ENCODE measurements at regions not wholly inside any gene's neighbourhood (a gene's known extent, or its start where the extent isn't known, plus 50 kb on each side); places are given as distances from the start of the nearest gene placed in this dataset.
A peak's percentile ranks its signal among the peaks of the same experiment; 100 is the strongest.
"Not testable (repeated sequence)": the region's sequence is repeated elsewhere in the genome, so short reads cannot be mapped to it uniquely, and the experiment has no call there.

GRCh38 chr5:86671536-86671935, 53.8 kb downstream of the COX7C start:
- ATAC-seq, result no peak
- Mint-ChIP-seq H3K27me3 (no peaks in the 10 kb centered on the region), H3K4me1 (no peaks in the 10 kb centered on the region), H3K27ac (no peak overlapping the region), H3K36me3 (no peaks in the 10 kb centered on the region), H3K4me3 (no peak overlapping the region), H3K9me3 (no peaks in the 10 kb centered on the region)

DNA sequence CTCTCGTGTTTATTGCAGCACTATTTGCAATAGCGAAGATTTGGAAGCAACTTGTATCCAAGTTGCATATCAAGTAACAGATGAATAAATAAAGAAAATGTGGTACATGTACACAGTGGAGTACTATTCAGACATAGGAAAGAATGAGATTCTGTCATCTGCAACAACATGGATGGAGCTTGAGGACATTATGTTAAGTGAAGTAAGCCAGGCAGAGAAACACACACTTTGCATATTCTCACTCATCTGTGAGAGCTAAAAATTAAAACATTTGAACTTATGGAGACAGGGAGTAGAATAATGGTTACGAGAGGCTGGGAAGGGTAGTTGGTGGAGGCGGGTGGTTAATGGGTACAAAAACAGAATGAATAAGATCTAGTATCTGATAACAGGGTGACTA, 56.3 kb downstream of the COX7C start:
- no peaks in the 10 kb centered on the region for H3K36me3 Mint-ChIP-seq
- no peak for ATAC-seq
- H3K4me3 Mint-ChIP-seq, result no peak overlapping the region
- H3K9me3 Mint-ChIP-seq, result no peaks in the 10 kb centered on the region
- no peaks in the 10 kb centered on the region for H3K27me3 Mint-ChIP-seq
- no peak overlapping the region for H3K27ac Mint-ChIP-seq
- H3K4me1 Mint-ChIP-seq, result no peaks in the 10 kb centered on the region

DNA sequence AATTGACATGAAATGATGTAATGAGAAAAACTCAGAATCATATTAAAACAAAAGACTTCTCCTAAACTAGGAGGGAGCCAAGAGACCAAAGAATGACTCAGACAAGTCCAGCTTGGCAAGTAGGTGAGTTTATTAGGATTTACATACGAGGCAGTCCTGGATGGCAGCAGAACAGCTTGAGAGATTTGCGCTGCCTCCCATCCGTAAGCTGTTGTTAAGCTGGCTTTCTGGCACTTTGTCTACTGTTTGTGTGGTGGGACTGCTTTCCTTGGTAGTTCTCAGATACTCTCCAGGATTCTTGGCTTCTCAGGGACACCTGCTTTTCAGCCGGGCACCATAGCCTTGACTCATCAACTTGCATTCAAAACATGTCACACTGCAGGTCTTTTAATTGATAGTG, 57.6 kb downstream of the COX7C start:
- Mint-ChIP-seq H3K36me3 (no peaks in the 10 kb centered on the region), H3K9me3 (no peaks in the 10 kb centered on the region), H3K27ac (no peak overlapping the region), H3K4me1 (no peaks in the 10 kb centered on the region), H3K4me3 (no peak overlapping the region), H3K27me3 (no peaks in the 10 kb centered on the region)
- ATAC-seq, result no peak

- no peaks in the 10 kb centered on the region for H3K9me3 Mint-ChIP-seq
- no peak for ATAC-seq
- no peaks in the 10 kb centered on the region for H3K36me3 Mint-ChIP-seq
- no peaks in the 10 kb centered on the region for H3K27me3 Mint-ChIP-seq
- no peak overlapping the region for H3K4me3 Mint-ChIP-seq
- H3K27ac Mint-ChIP-seq, result no peak overlapping the region
- no peaks in the 10 kb centered on the region for H3K4me1 Mint-ChIP-seq
Observed at GRCh38 chr5:86679529-86679928, 61.8 kb downstream of the COX7C start.

GRCh38 chr5:86679949-86680348, 62.2 kb downstream of the COX7C start:
- no peaks in the 10 kb centered on the region for H3K27me3 Mint-ChIP-seq
- H3K9me3 Mint-ChIP-seq, result no peaks in the 10 kb centered on the region
- H3K36me3 Mint-ChIP-seq, result no peaks in the 10 kb centered on the region
- no peak overlapping the region for H3K27ac Mint-ChIP-seq
- no peaks in the 10 kb centered on the region for H3K4me1 Mint-ChIP-seq
- no peak for ATAC-seq
- H3K4me3 Mint-ChIP-seq, result no peak overlapping the region

GRCh38 chr5:86684222-86684621, 66.5 kb downstream of the COX7C start:
- no peaks in the 10 kb centered on the region for H3K27me3 Mint-ChIP-seq
- no peaks in the 10 kb centered on the region for H3K4me1 Mint-ChIP-seq
- no peak overlapping the region for H3K4me3 Mint-ChIP-seq
- no peak for ATAC-seq
- H3K27ac Mint-ChIP-seq, result no peak overlapping the region
- no peaks in the 10 kb centered on the region for H3K36me3 Mint-ChIP-seq
- no peaks in the 10 kb centered on the region for H3K9me3 Mint-ChIP-seq

DNA sequence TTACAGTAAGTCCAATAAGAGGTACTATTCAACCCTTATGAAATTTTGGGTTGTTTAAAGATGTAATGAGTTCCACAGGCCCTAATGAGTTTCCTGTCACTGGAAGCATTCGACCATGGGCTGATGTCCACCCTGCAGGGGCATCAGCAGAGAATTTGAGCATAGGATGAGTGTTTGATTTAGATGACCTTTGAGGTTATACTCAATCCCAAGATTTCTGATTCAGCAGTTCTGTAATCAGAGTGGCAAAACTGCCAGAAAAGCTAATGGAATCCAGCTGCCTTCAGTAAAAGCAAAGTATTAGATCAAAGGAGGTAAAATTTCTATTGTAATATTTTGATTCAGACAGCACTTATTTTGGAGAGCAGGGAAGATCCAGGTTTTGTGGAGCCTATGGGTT, 68.3 kb downstream of the COX7C start:
- no peaks in the 10 kb centered on the region for H3K4me1 Mint-ChIP-seq
- ATAC-seq, result no peak
- no peaks in the 10 kb centered on the region for H3K27me3 Mint-ChIP-seq
- H3K4me3 Mint-ChIP-seq, result no peak overlapping the region
- no peaks in the 10 kb centered on the region for H3K36me3 Mint-ChIP-seq
- H3K27ac Mint-ChIP-seq, result no peak overlapping the region
- no peaks in the 10 kb centered on the region for H3K9me3 Mint-ChIP-seq

GRCh38 chr5:86688406-86688805, 70.7 kb downstream of the COX7C start:
- no peaks in the 10 kb centered on the region for H3K9me3 Mint-ChIP-seq
- no peaks in the 10 kb centered on the region for H3K27me3 Mint-ChIP-seq
- H3K4me1 Mint-ChIP-seq, result no peaks in the 10 kb centered on the region
- no peak for ATAC-seq
- no peak overlapping the region for H3K4me3 Mint-ChIP-seq
- H3K36me3 Mint-ChIP-seq, result no peaks in the 10 kb centered on the region
- no peak overlapping the region for H3K27ac Mint-ChIP-seq

DNA sequence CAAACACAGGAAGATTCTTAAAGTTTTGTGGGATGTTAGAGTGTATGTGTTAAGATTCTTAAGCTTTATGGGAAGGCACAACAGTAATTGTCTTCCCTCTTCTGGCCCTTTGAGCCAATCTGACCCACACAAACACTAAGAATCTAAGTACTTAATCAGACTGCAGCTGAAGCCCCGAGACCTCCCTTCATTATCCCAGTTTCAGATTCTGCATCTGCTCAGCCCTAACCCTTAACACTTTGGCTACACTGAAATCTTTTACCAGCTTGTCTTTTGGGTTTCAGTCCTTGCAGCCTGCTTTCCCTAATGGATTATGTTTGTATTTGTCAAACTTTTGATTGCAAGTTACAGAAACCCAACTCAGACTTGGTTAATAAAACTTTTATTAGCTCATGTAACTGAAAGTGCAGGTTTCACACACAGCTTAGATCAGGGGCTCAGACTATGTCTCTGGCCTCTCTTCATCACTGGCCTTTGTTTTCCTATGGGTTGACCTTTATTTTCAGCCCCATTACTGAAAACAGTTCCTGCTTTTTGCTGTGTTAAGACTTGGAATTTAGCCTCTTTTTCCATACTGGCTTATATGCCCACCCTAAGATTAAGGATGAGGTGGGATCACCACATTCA, 71.5 kb downstream of the COX7C start:
- Mint-ChIP-seq H3K36me3 (no peaks in the 10 kb centered on the region), H3K27me3 (no peaks in the 10 kb centered on the region), H3K9me3 (no peaks in the 10 kb centered on the region), H3K4me1 (no peaks in the 10 kb centered on the region), H3K4me3 (no peak overlapping the region), H3K27ac (no peak overlapping the region)
- peak; percentile 17 for ATAC-seq

- no peaks in the 10 kb centered on the region for H3K4me1 Mint-ChIP-seq
- no peak overlapping the region for H3K27ac Mint-ChIP-seq
- H3K36me3 Mint-ChIP-seq, result no peaks in the 10 kb centered on the region
- no peak overlapping the region for H3K4me3 Mint-ChIP-seq
- no peaks in the 10 kb centered on the region for H3K27me3 Mint-ChIP-seq
- ATAC-seq, result no peak
- no peaks in the 10 kb centered on the region for H3K9me3 Mint-ChIP-seq
Observed at GRCh38 chr5:86709157-86709881, 91.6 kb downstream of the COX7C start.

GRCh38 chr5:86716121-86716520, 98.4 kb downstream of the COX7C start:
- Mint-ChIP-seq H3K4me1 (no peaks in the 10 kb centered on the region), H3K27me3 (no peaks in the 10 kb centered on the region), H3K27ac (no peak overlapping the region)

GRCh38 chr5:86731319-86732117, 113.8 kb downstream of the COX7C start:
- H3K4me1 Mint-ChIP-seq, H3K36me3 Mint-ChIP-seq, H3K4me3 Mint-ChIP-seq, H3K27ac Mint-ChIP-seq, H3K9me3 Mint-ChIP-seq, ATAC-seq, H3K27me3 Mint-ChIP-seq: not testable (repeated sequence)

More at GRCh38 chr5:86716121-86716520, 98.4 kb downstream of the COX7C start:
- H3K4me3 Mint-ChIP-seq, result no peak overlapping the region
- no peaks in the 10 kb centered on the region for H3K9me3 Mint-ChIP-seq
- no peak for ATAC-seq
- no peaks in the 10 kb centered on the region for H3K36me3 Mint-ChIP-seq

GRCh38 chr5:86735370-86735769, 117.6 kb downstream of the COX7C start:
- Mint-ChIP-seq H3K4me3 (no peak overlapping the region), H3K27me3 (no peaks in the 10 kb centered on the region), H3K9me3 (peaks cover 18% of the 10 kb centered on the region), H3K36me3 (peaks cover 5% of the 10 kb centered on the region), H3K27ac (no peak overlapping the region), H3K4me1 (no peaks in the 10 kb centered on the region)
- no peak for ATAC-seq

GRCh38 chr5:86737579-86737978, 119.8 kb downstream of the COX7C start:
- no peak overlapping the region for H3K27ac Mint-ChIP-seq
- H3K27me3 Mint-ChIP-seq, result no peaks in the 10 kb centered on the region
- no peak for ATAC-seq
- H3K4me3 Mint-ChIP-seq, result no peak overlapping the region
- H3K4me1 Mint-ChIP-seq, result no peaks in the 10 kb centered on the region
- peaks cover 5% of the 10 kb centered on the region for H3K36me3 Mint-ChIP-seq
- H3K9me3 Mint-ChIP-seq, result peaks cover 18% of the 10 kb centered on the region

- Mint-ChIP-seq H3K4me1 (no peaks in the 10 kb centered on the region), H3K9me3 (no peaks in the 10 kb centered on the region), H3K27me3 (no peaks in the 10 kb centered on the region), H3K4me3 (no peak overlapping the region), H3K27ac (no peak overlapping the region), H3K36me3 (no peaks in the 10 kb centered on the region)
- no peak for ATAC-seq
Observed at GRCh38 chr5:86748538-86749105, 130.9 kb downstream of the COX7C start.
